ENCODE measurements at regions not wholly inside any gene's neighbourhood (a gene's known extent, or its start where the extent isn't known, plus 50 kb on each side); places are given as distances from the start of the nearest gene placed in this dataset.

DNA sequence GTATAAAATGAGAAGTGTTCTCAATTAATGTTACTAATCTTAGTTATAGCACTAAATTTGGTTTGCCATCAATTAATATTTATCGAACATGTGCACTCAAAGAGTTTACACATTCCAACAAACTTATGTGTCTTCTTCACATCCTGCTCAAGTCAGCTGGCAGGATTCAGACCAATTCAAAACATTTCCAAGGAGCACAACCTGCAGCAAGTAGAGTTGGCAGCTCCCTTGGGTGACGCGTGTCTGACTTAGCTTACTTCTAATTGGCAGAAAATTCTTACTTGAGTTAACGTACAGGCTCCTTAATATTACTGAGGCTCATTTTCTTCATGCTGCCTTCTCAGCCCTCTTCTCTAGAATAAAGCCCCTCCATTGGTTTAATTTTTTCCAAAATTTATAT, 110.4 kb upstream of the PFN2 start:
- Histone ChIP-seq H3K23ac (ENCODE audit: insufficient read length, low read depth, low read length) (no peak overlapping the region), H3K9ac (ENCODE audit: extremely low read depth, insufficient read length, low read length) (no peak overlapping the region), H3K9me3 (ENCODE audit: control insufficient read depth, low read depth, low read length) (peaks cover 5% of the 10 kb centered on the region), H3K18ac (ENCODE audit: insufficient read length, low read depth, low read length) (no peak overlapping the region), H4K20me1 (ENCODE audit: control insufficient read depth, insufficient read depth, insufficient read length) (no peaks in the 10 kb centered on the region), H3K4me2 (ENCODE audit: insufficient read depth, insufficient read length, low read length) (no peak overlapping the region), H4K8ac (replicated peaks; ENCODE audit: insufficient read length, low read depth, low read length) (no peak overlapping the region), H3K4ac (ENCODE audit: low read depth, low read length) (no peak overlapping the region), H4K5ac (ENCODE audit: insufficient read length, low read depth, low read length) (no peak overlapping the region), H3T11ph (ENCODE audit: low read length) (no peak overlapping the region), H2BK15ac (ENCODE audit: low read depth, low read length) (no peak overlapping the region), H3K79me1 (ENCODE audit: insufficient read depth, low read depth, low read length, poor library complexity, severe bottlenecking) (no peaks in the 10 kb centered on the region), H3K23me2 (ENCODE audit: insufficient read length, low read depth, low read length, poor library complexity, severe bottlenecking) (no peaks in the 10 kb centered on the region), H2BK120ac (ENCODE audit: low read depth, low read length, poor library complexity, severe bottlenecking) (no peak overlapping the region), H3K79me2 (ENCODE audit: insufficient read depth, low read length) (no peaks in the 10 kb centered on the region), H3K4me1 (ENCODE audit: insufficient read depth, low read length) (no peaks in the 10 kb centered on the region), H3K56ac (ENCODE audit: insufficient read length, low read depth, low read length) (no peak overlapping the region), H2AK5ac (ENCODE audit: insufficient read length, low read length) (no peak overlapping the region), H2BK12ac (ENCODE audit: insufficient read length, low read depth, low read length) (no peak overlapping the region), H4K91ac (ENCODE audit: insufficient read length, low read depth, low read length) (no peak overlapping the region), H3K27ac (ENCODE audit: insufficient read length, low read depth, low read length) (no peak overlapping the region), H3K27me3 (ENCODE audit: insufficient read depth, low read length) (no peaks in the 10 kb centered on the region), H3K14ac (ENCODE audit: insufficient read depth, low read length) (no peak overlapping the region), H2AFZ (ENCODE audit: low read length) (no peak overlapping the region), H2BK5ac (ENCODE audit: insufficient read length, low read length) (no peak overlapping the region), H2BK20ac (ENCODE audit: low read depth, low read length, poor library complexity, severe bottlenecking) (no peak overlapping the region)
- Mint-ChIP-seq H3K9me3 (peaks cover 8 to 10% of the 10 kb centered on the region in 2 experiments), H3K27me3 (ENCODE audit: low read depth) (no peaks in the 10 kb centered on the region), H3K4me3 (no peak overlapping the region), H3K4me1 (peaks cover 8 to 11% of the 10 kb centered on the region in 2 experiments), H3K36me3 (ENCODE audit: insufficient read depth in 1 of 3, low read depth in 3 of 3) (peaks cover 1 to 9% (median 3%) of the 10 kb centered on the region in 3 experiments; a peak in 3 of 7 replicates), H3K27ac (no peak overlapping the region)
- TF ChIP-seq CTCF (conservative IDR thresholded peaks at IDR 0.05): no peak
- DNase-seq: no peak
- no CpG with 5 or more reads among the region's 4 CpGs for WGBS (ENCODE audit: extremely low coverage, insufficient read length, low lambda C conversion rate)
